ENCODE measurements at regions not wholly inside any gene's neighbourhood (a gene's known extent, or its start where the extent isn't known, plus 50 kb on each side); places are given as distances from the start of the nearest gene placed in this dataset.

DNA sequence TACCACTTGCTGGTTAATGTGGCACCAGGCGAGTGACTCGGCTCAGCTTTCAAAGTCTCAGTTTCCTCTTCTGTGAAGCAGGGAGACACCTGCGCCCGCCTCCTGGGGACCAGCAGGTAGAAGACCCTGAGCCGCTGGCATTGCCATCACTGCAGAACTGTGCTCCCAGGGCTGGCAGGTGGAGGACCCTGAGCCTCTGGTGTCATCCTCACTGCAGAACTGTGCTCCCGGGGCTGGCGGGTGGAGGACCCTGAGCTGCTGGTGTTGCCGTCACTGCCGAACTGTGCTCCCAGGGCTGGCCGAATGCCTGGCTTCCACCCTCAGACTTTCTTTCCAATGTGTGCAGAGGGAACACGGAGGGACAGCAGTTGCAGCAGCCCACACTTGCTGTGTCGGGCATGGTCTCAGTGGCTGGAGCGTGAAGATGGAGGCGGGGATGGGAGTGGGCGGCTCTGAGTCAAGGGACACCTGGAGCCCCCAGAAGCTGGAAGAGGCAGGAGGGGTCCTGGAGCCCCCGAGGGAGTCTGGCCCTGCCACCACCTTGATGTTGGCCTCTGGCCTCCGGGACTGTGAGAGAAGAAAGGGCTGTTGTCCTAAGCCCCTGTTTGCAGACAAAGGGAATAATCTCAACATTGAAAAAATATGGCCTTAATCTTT is 75.8 kb upstream of the METTL9 start:
- TF ChIP-seq POLR2A (IDR thresholded peaks at IDR 0.05): no peak
- TF ChIP-seq, protein P1, sequence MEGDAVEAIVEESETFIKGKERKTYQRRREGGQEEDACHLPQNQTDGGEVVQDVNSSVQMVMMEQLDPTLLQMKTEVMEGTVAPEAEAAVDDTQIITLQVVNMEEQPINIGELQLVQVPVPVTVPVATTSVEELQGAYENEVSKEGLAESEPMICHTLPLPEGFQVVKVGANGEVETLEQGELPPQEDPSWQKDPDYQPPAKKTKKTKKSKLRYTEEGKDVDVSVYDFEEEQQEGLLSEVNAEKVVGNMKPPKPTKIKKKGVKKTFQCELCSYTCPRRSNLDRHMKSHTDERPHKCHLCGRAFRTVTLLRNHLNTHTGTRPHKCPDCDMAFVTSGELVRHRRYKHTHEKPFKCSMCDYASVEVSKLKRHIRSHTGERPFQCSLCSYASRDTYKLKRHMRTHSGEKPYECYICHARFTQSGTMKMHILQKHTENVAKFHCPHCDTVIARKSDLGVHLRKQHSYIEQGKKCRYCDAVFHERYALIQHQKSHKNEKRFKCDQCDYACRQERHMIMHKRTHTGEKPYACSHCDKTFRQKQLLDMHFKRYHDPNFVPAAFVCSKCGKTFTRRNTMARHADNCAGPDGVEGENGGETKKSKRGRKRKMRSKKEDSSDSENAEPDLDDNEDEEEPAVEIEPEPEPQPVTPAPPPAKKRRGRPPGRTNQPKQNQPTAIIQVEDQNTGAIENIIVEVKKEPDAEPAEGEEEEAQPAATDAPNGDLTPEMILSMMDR (IDR thresholded peaks at IDR 0.05): no peak
- TF ChIP-seq EP300 (IDR thresholded peaks at IDR 0.05): no peak
